Lung (tissue), 11 donors: ENCODE measurements at regions not wholly inside any gene's neighbourhood (a gene's known extent, or its start where the extent isn't known, plus 50 kb on each side); places are given as distances from the start of the nearest gene placed in this dataset.

Experiments
- ATAC-seq: fragments of 200-7000 bp; cut with Tn5 transposase; one replicate; pipeline ENCODE4 v1.9.1; 2020; ENCODE audit warnings: moderate number of reproducible peaks; ENCODE audit not compliant: insufficient read depth, low FRiP score
- DNase-seq, 3 donors: peaks; one replicate each; pipeline ENCODE4 v3.0.0-alpha.2; 2013 to 2017
- H3K27ac ChIP-seq, 2 donors: one replicate each; pipeline ENCODE4 v1.5.1; 2013; ENCODE audit warnings: mild to moderate bottlenecking in 2 of 2, moderate library complexity in 2 of 2, control low read depth in 1 of 2, inconsistent platforms in 1 of 2, low read depth in 1 of 2, low read length in 1 of 2
- H3K27me3 ChIP-seq, 3 donors: one replicate each; pipeline ENCODE4 v1.5.1; 2013; ENCODE audit warnings: low read length in 2 of 3; ENCODE audit not compliant: control insufficient read depth in 3 of 3, insufficient read depth in 3 of 3
- H3K36me3 ChIP-seq, 4 donors: one replicate each; pipeline ENCODE4 v1.5.1; 2013; ENCODE audit warnings: low read length in 4 of 4, mild to moderate bottlenecking in 1 of 4, moderate library complexity in 1 of 4; ENCODE audit not compliant: control insufficient read depth in 4 of 4, insufficient read depth in 4 of 4
- H3K4me1 ChIP-seq, 5 donors: one replicate each; pipeline ENCODE4 v1.5.1; 2013; ENCODE audit warnings: low read length in 5 of 5, mild to moderate bottlenecking in 2 of 5, moderate library complexity in 1 of 5; ENCODE audit not compliant: control insufficient read depth in 5 of 5, insufficient read depth in 5 of 5
- H3K4me3 ChIP-seq: one replicate; pipeline ENCODE4 v1.5.1; 2013; ENCODE audit warnings: mild to moderate bottlenecking, control low read depth, moderate library complexity
- H3K9ac ChIP-seq, 2 donors: one replicate each; pipeline ENCODE4 v1.5.1; 2013; ENCODE audit warnings: low read length in 2 of 2, control low read depth in 1 of 2; ENCODE audit not compliant: insufficient read depth in 1 of 2
- H3K9me3 ChIP-seq, 4 donors: one replicate each; pipeline ENCODE4 v1.5.1; 2013; ENCODE audit warnings: low read length in 3 of 4, mild to moderate bottlenecking in 1 of 4, moderate library complexity in 1 of 4; ENCODE audit not compliant: control insufficient read depth in 4 of 4, insufficient read depth in 3 of 4
- CTCF ChIP-seq: IDR thresholded peaks from 2 replicates; pipeline ENCODE4 v1.5.1; 2012; ENCODE audit warnings: mild to moderate bottlenecking; ENCODE audit errors: control extremely low read depth, extremely low read depth
- WGBS, 2 donors: extraction: QIAGEN DNeasy Blood & Tissue Kit; methylation state at CpG; one replicate each; pipeline ENCODE4 v1.1.7; 2013; 5-methylcytosine and 5-hydroxymethylcytosine counted together
- donor health status: control.
- donor health status: control.
- donor health status: Bipolar disorder and iron deficiency.
- donor health status: healthy.
- donor health status: DM: yes; HTN: yes; CAD: no.

GRCh38 chr10:24097751-24098207 lies 111.2 kb upstream of the KIAA1217 start:
- no peaks in the 10 kb centered on the region for H3K4me1 ChIP-seq
- no peak for ATAC-seq
- no peak overlapping the region for H3K4me3 ChIP-seq
- H3K36me3 ChIP-seq, result no peaks in the 10 kb centered on the region
- H3K9me3 ChIP-seq, result no peaks in the 10 kb centered on the region
- no peak for DNase-seq
- H3K27me3 ChIP-seq, result no peaks in the 10 kb centered on the region
- TF ChIP-seq CTCF, result no peak
- no peak overlapping the region for H3K27ac ChIP-seq
- no peak overlapping the region for H3K9ac ChIP-seq
- 67 to 70% methylated on average over 7 of the region's 7 CpGs for WGBS, 2 donors

- Histone ChIP-seq H3K4me3 (no peak overlapping the region), H3K9me3 (peaks cover 0 to 3% (median 0%) of the 10 kb centered on the region in 4 donors), H3K27me3 (no peaks in the 10 kb centered on the region), H3K4me1 (no peaks in the 10 kb centered on the region), H3K9ac (no peak overlapping the region), H3K36me3 (no peaks in the 10 kb centered on the region), H3K27ac (no peak overlapping the region)
- ATAC-seq (no peak), DNase-seq (no peak)
- TF ChIP-seq CTCF, result no peak
- 79 to 83% methylated on average over 1 of the region's 1 CpG for WGBS, 2 donors
These were observed 104.0 kb upstream of the KIAA1217 start for GRCh38 chr10:24104895-24105294.

GRCh38 chr10:24113901-24114300 lies 95.0 kb upstream of the KIAA1217 start:
- Histone ChIP-seq H3K9ac (no peak overlapping the region), H3K36me3 (no peaks in the 10 kb centered on the region), H3K4me3 (no peak overlapping the region), H3K4me1 (peaks cover 0 to 17% (median 9%) of the 10 kb centered on the region in 5 donors), H3K27ac (no peak overlapping the region), H3K27me3 (no peaks in the 10 kb centered on the region), H3K9me3 (no peaks in the 10 kb centered on the region)
- no peak for ATAC-seq
- no peak for DNase-seq
- 76% methylated on average over 3 of the region's 3 CpGs for WGBS, 2 donors
- no peak for TF ChIP-seq CTCF

GRCh38 chr10:24114556-24114955 lies 94.4 kb upstream of the KIAA1217 start:
- Histone ChIP-seq H3K27me3 (no peaks in the 10 kb centered on the region), H3K27ac (peak overlapping the region in 1 of 2 donors; percentile 22), H3K36me3 (no peaks in the 10 kb centered on the region), H3K9me3 (no peaks in the 10 kb centered on the region), H3K9ac (no peak overlapping the region), H3K4me3 (no peak overlapping the region), H3K4me1 (peaks cover 0 to 21% (median 9%) of the 10 kb centered on the region in 5 donors)
- no peak for ATAC-seq
- no peak for TF ChIP-seq CTCF
- 59 to 74% methylated on average over 3 of the region's 3 CpGs for WGBS, 2 donors
- DNase-seq, result peak in 2 of 3 donors; percentile 57 to 60
